ENCODE measurements at regions not wholly inside any gene's neighbourhood (a gene's known extent, or its start where the extent isn't known, plus 50 kb on each side); places are given as distances from the start of the nearest gene placed in this dataset.

DNA sequence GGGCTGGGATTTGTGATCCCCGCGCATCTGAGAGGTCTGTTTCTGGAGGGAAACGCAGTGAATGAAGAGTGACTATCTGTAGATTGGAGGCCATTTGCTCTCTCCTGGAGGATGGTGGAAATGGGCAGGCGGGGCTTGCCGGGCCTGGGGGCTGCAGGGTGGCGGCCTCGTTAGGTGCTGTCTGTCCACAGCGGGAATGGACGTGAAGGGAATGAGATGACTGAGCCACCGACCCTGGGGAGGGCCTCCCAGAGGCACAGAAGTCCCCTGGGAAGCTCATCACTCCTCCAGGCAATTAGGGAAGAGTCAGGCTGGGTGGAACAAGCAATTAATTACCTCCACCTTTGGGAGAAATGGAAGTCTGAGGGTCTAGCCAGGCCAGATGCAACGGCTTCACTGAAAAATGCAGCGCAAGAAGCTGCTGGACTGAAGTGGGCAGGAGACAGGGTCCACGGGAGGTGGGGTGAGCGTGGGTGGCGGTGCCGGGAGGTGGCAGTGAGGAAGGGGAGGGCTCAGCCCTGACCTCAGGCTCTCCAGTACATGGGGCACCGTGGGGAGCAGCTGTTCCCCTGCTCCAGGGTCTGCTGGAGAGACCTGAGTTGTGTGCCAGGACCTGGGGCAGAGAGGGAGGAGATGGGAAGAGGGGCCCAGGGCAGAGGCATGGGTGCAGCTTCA is 524.5 kb downstream of the BRD1 start (continued):
- TF ChIP-seq ZNF146 (tag by site-specific recombination; IDR thresholded peaks at IDR 0.05) (no peak), PRDM10 (tag by site-specific recombination; IDR thresholded peaks at IDR 0.05) (no peak), ZNF157 (tag by site-specific recombination; IDR thresholded peaks at IDR 0.05) (no peak), ZBTB20 (tag by site-specific recombination; IDR thresholded peaks at IDR 0.05) (no peak), PRDM1 (tag by site-specific recombination; IDR thresholded peaks at IDR 0.05) (no peak), ZNF510 (tag by site-specific recombination; IDR thresholded peaks at IDR 0.05; ENCODE audit: insufficient replicate concordance) (no peak), SP7 (tag by site-specific recombination; IDR thresholded peaks at IDR 0.05) (no peak)
- TF ChIP-seq, protein P1, sequence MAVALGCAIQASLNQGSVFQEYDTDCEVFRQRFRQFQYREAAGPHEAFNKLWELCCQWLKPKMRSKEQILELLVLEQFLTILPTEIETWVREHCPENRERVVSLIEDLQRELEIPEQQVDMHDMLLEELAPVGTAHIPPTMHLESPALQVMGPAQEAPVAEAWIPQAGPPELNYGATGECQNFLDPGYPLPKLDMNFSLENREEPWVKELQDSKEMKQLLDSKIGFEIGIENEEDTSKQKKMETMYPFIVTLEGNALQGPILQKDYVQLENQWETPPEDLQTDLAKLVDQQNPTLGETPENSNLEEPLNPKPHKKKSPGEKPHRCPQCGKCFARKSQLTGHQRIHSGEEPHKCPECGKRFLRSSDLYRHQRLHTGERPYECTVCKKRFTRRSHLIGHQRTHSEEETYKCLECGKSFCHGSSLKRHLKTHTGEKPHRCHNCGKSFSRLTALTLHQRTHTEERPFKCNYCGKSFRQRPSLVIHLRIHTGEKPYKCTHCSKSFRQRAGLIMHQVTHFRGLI (tag by site-specific recombination; IDR thresholded peaks at IDR 0.05), result no peak

DNA sequence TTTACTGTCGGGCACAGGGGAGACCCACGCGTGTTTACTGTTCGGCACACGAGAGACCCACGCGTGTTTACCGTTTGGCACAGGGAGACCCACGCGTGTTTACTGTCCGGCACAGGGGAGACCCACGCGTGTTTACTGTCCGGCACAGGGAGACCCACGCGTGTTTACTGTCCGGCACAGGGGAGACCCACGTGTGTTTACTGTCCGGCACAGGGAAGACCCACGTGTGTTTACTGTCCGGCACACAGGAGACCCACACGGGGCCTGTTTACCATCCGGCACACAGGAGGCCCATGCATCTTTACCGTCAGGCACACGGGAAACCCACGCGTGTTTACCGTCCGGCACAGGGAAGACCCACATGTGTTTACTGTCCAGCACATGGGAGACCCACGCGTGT is 525.1 kb downstream of the BRD1 start:
- POLR2A ChIA-PET, result no interaction called here
- Histone ChIP-seq H3K36me3 (ENCODE audit: control insufficient read depth in 2 of 2, insufficient read depth in 1 of 2, low read length in 2 of 2) (no peaks in the 10 kb centered on the region), H3K4me1 (ENCODE audit: control insufficient read depth, insufficient read depth, low read length) (no peaks in the 10 kb centered on the region), H3K27ac (ENCODE audit: extremely low read depth, low read depth, low read length) (no peak overlapping the region), H3K4me3 (ENCODE audit: low read depth, low read length) (no peak overlapping the region), H3K9me3 (ENCODE audit: control insufficient read depth, insufficient read depth, low read depth, low read length) (no peaks in the 10 kb centered on the region)
- TF ChIP-seq ZNF404 (tag by site-specific recombination; IDR thresholded peaks at IDR 0.05), result no peak
- TF ChIP-seq SP2 (tag by site-specific recombination; IDR thresholded peaks at IDR 0.05), result no peak
- TF ChIP-seq ZBTB8A (tag by site-specific recombination; IDR thresholded peaks at IDR 0.05), result no peak
- no peak for TF ChIP-seq ZFP37 (tag by site-specific recombination; IDR thresholded peaks at IDR 0.05)
- TF ChIP-seq ZNF629 (tag by site-specific recombination; IDR thresholded peaks at IDR 0.05), result no peak
- no peak for TF ChIP-seq ZNF830 (tag by site-specific recombination; IDR thresholded peaks at IDR 0.05; ENCODE audit: low read depth)
- no peak for TF ChIP-seq ZNF221 (tag by site-specific recombination; IDR thresholded peaks at IDR 0.05; ENCODE audit: borderline replicate concordance)
- TF ChIP-seq ZBTB26 (tag by site-specific recombination; optimal IDR thresholded peaks at IDR 0.05), result no peak
- no peak for TF ChIP-seq KLF7 (tag by site-specific recombination; IDR thresholded peaks at IDR 0.05; ENCODE audit: borderline replicate concordance)
- TF ChIP-seq ZNF292 (tag by site-specific recombination; IDR thresholded peaks at IDR 0.05; ENCODE audit: borderline replicate concordance, low read depth), result no peak
- no peak for TF ChIP-seq ZBTB48 (tag by site-specific recombination; IDR thresholded peaks at IDR 0.05)
- no peak for TF ChIP-seq ZNF16 (tag by site-specific recombination; IDR thresholded peaks at IDR 0.05; ENCODE audit: low read depth)
- no peak for TF ChIP-seq GLIS1 (tag by site-specific recombination; IDR thresholded peaks at IDR 0.05)
- TF ChIP-seq ZNF423 (tag by site-specific recombination; IDR thresholded peaks at IDR 0.05), result no peak
- TF ChIP-seq TCF7L2 (IDR thresholded peaks at IDR 0.05; ENCODE audit: borderline replicate concordance, low read depth, low read length), result no peak
- no peak for TF ChIP-seq ZIC2 (tag by site-specific recombination; IDR thresholded peaks at IDR 0.05)
- no peak for TF ChIP-seq MEIS1 (CRISPR knock-in tag; IDR thresholded peaks at IDR 0.05; ENCODE audit: borderline replicate concordance)
- CTCF ChIA-PET, result interaction anchor here (0.7 to 1.1 kb wide), 2 partner anchors 57 to 256 kb away, joined by 3 to 4 read pairs; no protein-coding TSS in a partner anchor
